Neuronal stem cell (in vitro differentiated cells): ENCODE measurements at regions not wholly inside any gene's neighbourhood (a gene's known extent, or its start where the extent isn't known, plus 50 kb on each side); places are given as distances from the start of the nearest gene placed in this dataset.

Experiments
- DNase-seq: peaks from one replicate; pipeline ENCODE4 v3.0.0-alpha.2; 2013; ENCODE audit warnings: low spot score
- H2AFZ ChIP-seq: one replicate; pipeline ENCODE4 v1.6.1; 2013; ENCODE audit warnings: mild to moderate bottlenecking, low read length, inconsistent platforms
- H2AK5ac ChIP-seq: 2 replicates; pipeline ENCODE4 v1.6.1; 2013; ENCODE audit warnings: low read depth, mild to moderate bottlenecking, inconsistent platforms, low read length, moderate library complexity, mixed read lengths
- H2BK120ac ChIP-seq: 2 replicates; pipeline ENCODE4 v1.6.1; 2013; ENCODE audit warnings: low read depth, mild to moderate bottlenecking, inconsistent platforms, low read length, moderate library complexity, mixed read lengths
- H2BK12ac ChIP-seq: one replicate; pipeline ENCODE4 v1.6.1; 2013; ENCODE audit warnings: low read length, inconsistent platforms
- H2BK15ac ChIP-seq: 2 replicates; pipeline ENCODE4 v1.6.1; 2013; ENCODE audit warnings: mild to moderate bottlenecking, low read length, inconsistent platforms, mixed read lengths
- H2BK5ac ChIP-seq: one replicate; pipeline ENCODE4 v1.6.1; 2013; ENCODE audit warnings: inconsistent platforms, mild to moderate bottlenecking, low read length, moderate library complexity
- H3K14ac ChIP-seq: one replicate; pipeline ENCODE4 v1.6.1; 2013; ENCODE audit warnings: low read length, inconsistent platforms
- H3K18ac ChIP-seq: 2 replicates; pipeline ENCODE4 v1.6.1; 2013; ENCODE audit warnings: low read length, inconsistent platforms
- H3K23ac ChIP-seq: 2 replicates; pipeline ENCODE4 v1.6.1; 2013; ENCODE audit warnings: low read depth, mild to moderate bottlenecking, mixed read lengths, low read length, inconsistent platforms; ENCODE audit not compliant: poor library complexity
- H3K27ac ChIP-seq: replicated peaks from 3 replicates; pipeline ENCODE4 v1.5.1; 2013; ENCODE audit warnings: low read length, inconsistent platforms
- H3K27me3 ChIP-seq, 3 experiments: 2 replicates each; pipeline ENCODE4 v1.6.1; 2013; ENCODE audit warnings: low read length in 3 of 3, mild to moderate bottlenecking in 2 of 3, inconsistent platforms in 1 of 3, low read depth in 1 of 3, mixed read lengths in 1 of 3, moderate library complexity in 1 of 3; ENCODE audit not compliant: control insufficient read depth in 3 of 3, insufficient read depth in 3 of 3
- H3K36me3 ChIP-seq, 2 donors: replicated peaks in 1 of 2; 2 replicates each; pipeline ENCODE4 v1.6.1; 2013; ENCODE audit warnings: low read length in 2 of 2; ENCODE audit not compliant: control insufficient read depth in 2 of 2, insufficient read depth in 2 of 2
- H3K4ac ChIP-seq: 2 replicates; pipeline ENCODE4 v1.6.1; 2013; ENCODE audit warnings: inconsistent platforms, mild to moderate bottlenecking, low read length, moderate library complexity
- H3K4me1 ChIP-seq, 2 donors: 1 replicate in 1 of 2; 2 replicates in 1 of 2; pipeline ENCODE4 v1.6.1; 2013; ENCODE audit warnings: low read length in 2 of 2, low read depth in 1 of 2; ENCODE audit not compliant: control insufficient read depth in 2 of 2, insufficient read depth in 1 of 2
- H3K4me2 ChIP-seq: one replicate; pipeline ENCODE4 v1.6.1; 2013; ENCODE audit warnings: mild to moderate bottlenecking, low read length, inconsistent platforms; ENCODE audit not compliant: insufficient read depth, poor library complexity, severe bottlenecking
- H3K4me3 ChIP-seq, 2 donors: 2 replicates each; pipeline ENCODE4 v1.5.1; 2013; ENCODE audit warnings: low read length in 2 of 2, mild to moderate bottlenecking in 2 of 2, inconsistent platforms in 1 of 2, moderate library complexity in 1 of 2
- H3K79me1 ChIP-seq: one replicate; pipeline ENCODE4 v1.6.1; 2013; ENCODE audit warnings: low read depth, mild to moderate bottlenecking, inconsistent platforms, low read length, moderate library complexity
- H3K9ac ChIP-seq: one replicate; pipeline ENCODE4 v1.6.1; 2013; ENCODE audit warnings: mild to moderate bottlenecking, low read depth, low read length, inconsistent platforms; ENCODE audit not compliant: poor library complexity
- H3K9me3 ChIP-seq, 2 donors: replicated peaks in 1 of 2; 2 replicates each; pipeline versions ENCODE3 to v1.6.1; 2013; ENCODE audit warnings: low read length in 2 of 2, mild to moderate bottlenecking in 2 of 2, inconsistent platforms in 1 of 2, low read depth in 1 of 2, mixed read lengths in 1 of 2, moderate library complexity in 1 of 2; ENCODE audit not compliant: control insufficient read depth in 2 of 2, insufficient read depth in 1 of 2
- H4K8ac ChIP-seq: one replicate; pipeline ENCODE4 v1.6.1; 2013; ENCODE audit warnings: low read depth, mild to moderate bottlenecking, inconsistent platforms, low read length, moderate library complexity
- H4K91ac ChIP-seq: one replicate; pipeline ENCODE4 v1.6.1; 2013; ENCODE audit warnings: low read length, low read depth, mild to moderate bottlenecking, inconsistent platforms; ENCODE audit not compliant: poor library complexity
- WGBS, 2 donors: extraction: QIAGEN DNeasy Blood & Tissue Kit; methylation state at CpG; one replicate each; pipeline ENCODE4 v1.1.7; 2013; ENCODE audit warnings: missing lambda C conversion rate in 2 of 2, mixed read lengths in 1 of 2; ENCODE audit not compliant: insufficient read length in 2 of 2, insufficient replicate concordance in 1 of 2; ENCODE audit errors: extremely low coverage in 2 of 2; 5-methylcytosine and 5-hydroxymethylcytosine counted together

- no peak for DNase-seq
- WGBS, 2 donors, result no CpG with 5 or more reads among the region's 1 CpG
- H3K18ac ChIP-seq, result no peak overlapping the region
These were observed 201.0 kb upstream of the HMHB1 start for GRCh38 chr5:143610946-143611345.

GRCh38 chr5:143606043-143606752 is 202.7 kb upstream of the NR3C1 start:
- H3K14ac ChIP-seq, result no peak overlapping the region
- no peaks in the 10 kb centered on the region for H3K9me3 ChIP-seq
- no peak overlapping the region for H2BK15ac ChIP-seq
- H3K27me3 ChIP-seq, result no peaks in the 10 kb centered on the region
- H3K4me3 ChIP-seq, result no peak overlapping the region
- H3K23ac ChIP-seq, result no peak overlapping the region
- no peak overlapping the region for H4K8ac ChIP-seq
- H3K4ac ChIP-seq, result no peak overlapping the region
- H2AFZ ChIP-seq, result no peak overlapping the region
- H2BK120ac ChIP-seq, result no peak overlapping the region
- H4K91ac ChIP-seq, result no peak overlapping the region
- H2AK5ac ChIP-seq, result no peak overlapping the region
- no peak overlapping the region for H2BK12ac ChIP-seq
- H3K4me1 ChIP-seq, result no peaks in the 10 kb centered on the region
- H3K18ac ChIP-seq, result no peak overlapping the region
- DNase-seq, result no peak
- no peak overlapping the region for H3K27ac ChIP-seq
- no CpG with 5 or more reads among the region's 5 CpGs for WGBS, 2 donors
- H3K9ac ChIP-seq, result no peak overlapping the region
- no peak overlapping the region for H3K4me2 ChIP-seq
- no peaks in the 10 kb centered on the region for H3K79me1 ChIP-seq
- H2BK5ac ChIP-seq, result no peak overlapping the region
- no peaks in the 10 kb centered on the region for H3K36me3 ChIP-seq

More at GRCh38 chr5:143610946-143611345, 201.0 kb upstream of the HMHB1 start:
- H4K8ac ChIP-seq, result no peak overlapping the region
- H3K4me1 ChIP-seq, result peaks cover 0 to 1% of the 10 kb centered on the region in 2 donors
- H2AFZ ChIP-seq, result no peak overlapping the region
- no peak overlapping the region for H3K4ac ChIP-seq
- H3K36me3 ChIP-seq, result no peaks in the 10 kb centered on the region
- H3K4me3 ChIP-seq, result no peak overlapping the region
- no peaks in the 10 kb centered on the region for H3K79me1 ChIP-seq
- no peak overlapping the region for H2BK5ac ChIP-seq
- no peak overlapping the region for H2AK5ac ChIP-seq
- no peak overlapping the region for H3K4me2 ChIP-seq
- no peak overlapping the region for H2BK15ac ChIP-seq
- no peak overlapping the region for H3K9ac ChIP-seq
- H4K91ac ChIP-seq, result no peak overlapping the region
- no peak overlapping the region for H3K14ac ChIP-seq
- H3K9me3 ChIP-seq, result no peaks in the 10 kb centered on the region
- no peaks in the 10 kb centered on the region for H3K27me3 ChIP-seq
- no peak overlapping the region for H2BK12ac ChIP-seq
- H2BK120ac ChIP-seq, result no peak overlapping the region
- no peak overlapping the region for H3K23ac ChIP-seq
- H3K27ac ChIP-seq, result no peak overlapping the region

GRCh38 chr5:143605403-143606005 is 202.0 kb upstream of the NR3C1 start:
- H3K4me1 ChIP-seq, result no peaks in the 10 kb centered on the region
- no CpG with 5 or more reads among the region's 4 CpGs for WGBS, 2 donors

GRCh38 chr5:143601917-143602333 is 198.4 kb upstream of the NR3C1 start:
- Histone ChIP-seq H3K14ac (no peak overlapping the region), H4K8ac (no peak overlapping the region), H2AFZ (no peak overlapping the region), H3K36me3 (no peaks in the 10 kb centered on the region), H3K9me3 (no peaks in the 10 kb centered on the region), H3K27ac (no peak overlapping the region), H3K4me2 (no peak overlapping the region), H3K18ac (no peak overlapping the region), H3K23ac (no peak overlapping the region), H3K4ac (no peak overlapping the region), H3K4me1 (no peaks in the 10 kb centered on the region), H2BK5ac (no peak overlapping the region), H3K79me1 (no peaks in the 10 kb centered on the region), H3K9ac (no peak overlapping the region), H4K91ac (no peak overlapping the region), H2BK15ac (no peak overlapping the region), H2BK12ac (no peak overlapping the region), H2AK5ac (no peak overlapping the region), H3K27me3 (no peaks in the 10 kb centered on the region), H2BK120ac (no peak overlapping the region), H3K4me3 (no peak overlapping the region)
- DNase-seq, result no peak
- no CpG with 5 or more reads among the region's 4 CpGs for WGBS, 2 donors

More at GRCh38 chr5:143605403-143606005, 202.0 kb upstream of the NR3C1 start:
- no peak overlapping the region for H3K14ac ChIP-seq
- no peak overlapping the region for H2BK5ac ChIP-seq
- no peak overlapping the region for H2BK120ac ChIP-seq
- no peak overlapping the region for H3K4me3 ChIP-seq
- no peak overlapping the region for H3K9ac ChIP-seq
- no peak overlapping the region for H4K8ac ChIP-seq
- H3K4ac ChIP-seq, result no peak overlapping the region
- H3K18ac ChIP-seq, result no peak overlapping the region
- H4K91ac ChIP-seq, result no peak overlapping the region
- H3K23ac ChIP-seq, result no peak overlapping the region
- no peak overlapping the region for H3K27ac ChIP-seq
- no peak overlapping the region for H3K4me2 ChIP-seq
- no peaks in the 10 kb centered on the region for H3K36me3 ChIP-seq
- H3K9me3 ChIP-seq, result no peaks in the 10 kb centered on the region
- no peaks in the 10 kb centered on the region for H3K27me3 ChIP-seq
- no peaks in the 10 kb centered on the region for H3K79me1 ChIP-seq
- H2AK5ac ChIP-seq, result no peak overlapping the region
- H2BK15ac ChIP-seq, result no peak overlapping the region
- H2BK12ac ChIP-seq, result no peak overlapping the region
- H2AFZ ChIP-seq, result no peak overlapping the region
- DNase-seq, result no peak
